BE2C (cell line): ENCODE measurements at regions not wholly inside any gene's neighbourhood (a gene's known extent, or its start where the extent isn't known, plus 50 kb on each side); places are given as distances from the start of the nearest gene placed in this dataset.

ENCODE experiments used
- DNase-seq: peaks from one replicate; pipeline ENCODE4 v3.0.0-alpha.2; 2020
- H3K27me3 ChIP-seq: fragments of 250-450 bp; sonication (Bioruptor Pico); 2 replicates; pipeline ENCODE4 v1.5.1; 2020; ENCODE audit warnings: mild to moderate bottlenecking
- H3K36me3 ChIP-seq: fragments of 250-450 bp; sonication (Bioruptor Pico); 2 replicates; pipeline ENCODE4 v1.5.1; 2020; ENCODE audit warnings: mild to moderate bottlenecking
- H3K4me1 ChIP-seq: fragments of 250-450 bp; sonication (Bioruptor Pico); 2 replicates; pipeline ENCODE4 v1.5.1; 2020
- H3K4me3 ChIP-seq: 2 replicates; pipeline ENCODE4 v1.5.1; 2011; ENCODE audit warnings: low read depth, low read length
- H3K9me3 ChIP-seq: fragments of 250-450 bp; sonication (Bioruptor Pico); 2 replicates; pipeline ENCODE4 v1.5.1; 2020
- CTCF ChIP-seq: IDR thresholded peaks from 2 replicates; pipeline ENCODE4 v1.5.1; 2012; ENCODE audit warnings: mild to moderate bottlenecking, low read depth, low read length

- Histone ChIP-seq H3K9me3 (no peaks in the 10 kb centered on the region), H3K27me3 (no peaks in the 10 kb centered on the region), H3K4me3 (no peak overlapping the region), H3K36me3 (no peaks in the 10 kb centered on the region), H3K4me1 (peaks cover 6% of the 10 kb centered on the region)
- DNase-seq, result no peak
- no peak for TF ChIP-seq CTCF
These were observed 133.6 kb downstream of the CD47 start for GRCh38 chr3:107956991-107957900.

DNA sequence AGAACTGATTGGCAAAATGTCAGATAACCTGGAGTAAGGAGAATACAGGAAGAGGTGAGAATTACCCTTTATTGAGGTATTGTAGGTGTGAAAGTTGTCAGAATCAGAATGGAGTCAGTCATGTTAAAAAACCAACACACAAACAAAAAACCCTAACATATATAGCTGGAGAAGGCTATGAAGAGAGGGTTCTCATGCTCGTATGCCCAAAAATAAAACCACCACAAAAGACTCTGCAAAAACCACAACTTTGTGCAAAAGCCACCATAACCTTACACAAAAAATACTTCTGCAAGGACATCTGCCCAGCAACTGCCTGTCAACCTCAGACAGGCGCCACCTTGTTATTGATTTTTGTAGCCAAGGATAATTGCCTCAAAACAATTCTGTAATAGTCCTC is 136.0 kb downstream of the CD47 start:
- no peaks in the 10 kb centered on the region for H3K9me3 ChIP-seq
- H3K4me1 ChIP-seq, result peaks cover 5% of the 10 kb centered on the region
- no peak for DNase-seq
- no peak for TF ChIP-seq CTCF
- no peak overlapping the region for H3K4me3 ChIP-seq
- H3K27me3 ChIP-seq, result no peaks in the 10 kb centered on the region
- H3K36me3 ChIP-seq, result no peaks in the 10 kb centered on the region

- no peak for DNase-seq
These were observed 137.1 kb downstream of the CD47 start for GRCh38 chr3:107953722-107954121.

DNA sequence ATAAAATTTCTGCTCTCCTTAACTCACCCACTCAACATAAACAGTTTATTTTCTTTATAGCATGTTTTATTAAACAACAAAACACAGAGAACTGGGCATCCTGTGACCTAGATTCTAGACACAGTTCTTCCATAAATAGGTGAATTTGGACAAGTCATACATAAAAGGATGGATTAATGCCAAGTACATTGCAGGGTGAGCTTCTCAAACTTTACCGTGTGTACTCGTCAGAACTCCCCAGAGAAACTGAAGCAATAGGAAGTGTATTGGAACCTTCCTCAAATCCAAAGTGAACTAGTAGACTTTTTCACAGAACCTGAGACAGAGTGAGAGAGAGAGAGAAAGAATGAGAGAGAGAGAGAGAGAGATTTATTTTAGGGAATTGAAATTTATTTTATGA is 139.7 kb downstream of the CD47 start:
- DNase-seq, result no peak
- no peak for TF ChIP-seq CTCF
- H3K36me3 ChIP-seq, result no peaks in the 10 kb centered on the region
- H3K9me3 ChIP-seq, result no peaks in the 10 kb centered on the region
- H3K27me3 ChIP-seq, result no peaks in the 10 kb centered on the region
- H3K4me3 ChIP-seq, result no peak overlapping the region
- no peaks in the 10 kb centered on the region; the same call in 1 of the 2 replicates for H3K4me1 ChIP-seq

More at GRCh38 chr3:107953722-107954121, 137.1 kb downstream of the CD47 start:
- Histone ChIP-seq H3K27me3 (no peaks in the 10 kb centered on the region), H3K4me1 (peaks cover 3% of the 10 kb centered on the region), H3K36me3 (no peaks in the 10 kb centered on the region), H3K4me3 (no peak overlapping the region), H3K9me3 (no peaks in the 10 kb centered on the region)
- TF ChIP-seq CTCF, result no peak

DNA sequence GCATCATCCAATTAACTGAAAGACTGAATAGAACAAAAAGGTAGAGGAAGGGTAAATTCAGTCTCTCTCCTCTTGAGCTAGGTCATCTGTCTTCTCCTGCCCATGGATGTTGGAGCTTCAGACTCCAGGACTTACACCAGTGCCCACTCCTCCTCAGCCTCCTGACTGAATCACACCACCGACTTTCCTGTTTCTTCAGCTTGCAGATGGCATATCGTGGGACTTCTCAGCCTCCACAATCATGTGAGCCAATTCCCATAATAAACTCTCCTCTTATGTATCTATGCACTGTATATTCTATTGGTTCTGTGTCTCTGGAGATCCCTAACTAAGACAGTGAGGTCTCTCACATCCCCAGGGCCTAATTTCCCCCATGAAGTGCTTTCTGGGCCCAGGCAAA is 140.4 kb downstream of the CD47 start:
- Histone ChIP-seq H3K4me1 (no peaks in the 10 kb centered on the region; the same call in 1 of the 2 replicates), H3K36me3 (no peaks in the 10 kb centered on the region), H3K9me3 (no peaks in the 10 kb centered on the region), H3K4me3 (no peak overlapping the region), H3K27me3 (no peaks in the 10 kb centered on the region)
- no peak for TF ChIP-seq CTCF
- DNase-seq, result no peak

DNA sequence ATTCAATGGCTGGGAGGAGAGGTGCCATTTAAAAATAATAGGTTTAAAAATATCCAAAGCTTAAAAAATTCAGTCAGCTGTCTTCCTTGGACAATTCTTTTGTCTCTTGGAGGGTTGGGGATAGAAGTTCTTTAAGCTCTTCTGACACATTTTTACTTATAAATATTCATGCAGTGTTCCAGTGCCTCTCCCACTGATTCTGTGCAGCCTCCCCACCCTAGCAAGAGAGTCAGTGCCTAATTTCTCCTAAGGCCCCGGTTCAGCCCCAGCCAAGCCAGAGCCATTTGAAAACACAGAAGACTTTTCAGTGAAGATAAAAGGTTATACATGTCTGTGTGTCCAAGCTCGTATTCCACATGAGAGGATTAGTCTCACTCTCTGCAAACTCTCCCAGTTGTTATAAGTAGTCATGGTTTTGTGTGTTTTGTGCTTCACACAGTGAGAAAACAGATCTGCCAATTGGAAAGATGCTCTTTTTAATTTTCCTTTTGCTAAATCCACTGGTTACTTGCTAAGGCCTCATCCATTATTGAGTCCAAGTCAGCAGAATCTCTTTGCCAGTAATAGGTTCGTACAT is 141.3 kb downstream of the CD47 start:
- no peaks in the 10 kb centered on the region for H3K9me3 ChIP-seq
- no peak for TF ChIP-seq CTCF
- DNase-seq, result no peak
- H3K4me3 ChIP-seq, result no peak overlapping the region
- H3K36me3 ChIP-seq, result no peaks in the 10 kb centered on the region
- no peaks in the 10 kb centered on the region for H3K27me3 ChIP-seq
- H3K4me1 ChIP-seq, result no peaks in the 10 kb centered on the region; the same call in 1 of the 2 replicates
